ENCODE measurements at regions not wholly inside any gene's neighbourhood (a gene's known extent, or its start where the extent isn't known, plus 50 kb on each side); places are given as distances from the start of the nearest gene placed in this dataset.

DNA sequence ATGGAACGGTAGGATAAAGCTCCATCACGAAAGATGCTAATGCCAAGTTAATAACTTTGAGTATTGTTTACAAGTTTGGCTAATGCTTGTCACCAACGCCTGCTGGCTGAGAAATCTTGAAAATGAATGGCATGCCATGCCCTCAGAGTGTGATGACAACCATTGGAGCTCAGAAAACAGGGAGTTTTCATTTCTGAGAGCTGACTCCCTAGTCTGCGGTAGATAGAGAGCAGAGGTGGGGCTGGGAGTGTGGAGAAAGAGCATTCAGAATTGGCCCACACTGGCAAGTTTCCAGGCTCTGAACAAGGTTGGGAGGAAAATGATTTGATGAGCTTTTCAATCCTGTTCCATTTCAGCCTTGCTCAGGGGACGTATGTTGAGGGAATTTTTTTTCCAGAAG lies 183.9 kb downstream of the CPEB2 start:
- TF ChIP-seq ZNF331 (CRISPR knock-in tag; IDR thresholded peaks at IDR 0.05; ENCODE audit: low read depth) = no peak
- TF ChIP-seq EZH2phosphoT487 (IDR thresholded peaks at IDR 0.05; ENCODE audit: unreplicated experiment) = no peak
